SK-N-SH treated with all-trans-retinoic acid at 6 μM for 48 hours (cell line): ENCODE measurements at regions not wholly inside any gene's neighbourhood (a gene's known extent, or its start where the extent isn't known, plus 50 kb on each side); places are given as distances from the start of the nearest gene placed in this dataset.

Experiments
- ATAC-seq: fragments of 200-7000 bp; cut with Tn5 transposase; 3 replicates; pipeline ENCODE4 v1.9.1; 2020; ENCODE audit warnings: mild to moderate bottlenecking, moderate library complexity
- ARNTL ChIP-seq: fragments of 450-650 bp; formaldehyde crosslinking; IDR thresholded peaks from 2 replicates; pipeline ENCODE4 v1.5.0; 2020; ENCODE audit warnings: low read depth, mild to moderate bottlenecking, moderate library complexity, borderline replicate concordance
- BACH2 ChIP-seq: fragments of 250-450 bp; sonication (Bioruptor Pico); IDR thresholded peaks from 2 replicates; pipeline ENCODE4 v1.9.0; 2021; ENCODE audit warnings: mild to moderate bottlenecking, borderline replicate concordance
- CREB5 ChIP-seq: fragments of 250-450 bp; sonication (Bioruptor Pico); IDR thresholded peaks from 2 replicates; pipeline ENCODE4 v1.5.1; 2020; ENCODE audit warnings: low read depth, mild to moderate bottlenecking, moderate library complexity
- CSDC2 ChIP-seq: fragments of 250-450 bp; sonication (Bioruptor Pico); IDR thresholded peaks from 2 replicates; pipeline ENCODE4 v1.5.0; 2020; ENCODE audit warnings: mild to moderate bottlenecking, moderate library complexity
- ESRRG ChIP-seq: fragments of 250-450 bp; sonication (Bioruptor Pico); IDR thresholded peaks from 2 replicates; pipeline ENCODE4 v1.6.1; 2021; ENCODE audit warnings: mild to moderate bottlenecking
- GLIS3 ChIP-seq: fragments of 250-450 bp; sonication (Bioruptor Pico); IDR thresholded peaks from 2 replicates; pipeline ENCODE4 v1.5.0; 2020; ENCODE audit warnings: mild to moderate bottlenecking, moderate library complexity
- ISL1 ChIP-seq: fragments of 250-450 bp; sonication (Bioruptor Pico); IDR thresholded peaks from 2 replicates; pipeline ENCODE4 v2.1.2; 2022; ENCODE audit warnings: mild to moderate bottlenecking, moderate library complexity
- OSR1 ChIP-seq: fragments of 250-450 bp; sonication (Bioruptor Pico); IDR thresholded peaks from 2 replicates; pipeline ENCODE4 v1.8.0; 2022; ENCODE audit warnings: moderate library complexity, mild to moderate bottlenecking, inconsistent platforms
- PATZ1 ChIP-seq: fragments of 250-450 bp; sonication (Bioruptor Pico); IDR thresholded peaks from 2 replicates; pipeline ENCODE4 v1.8.0; 2020; ENCODE audit warnings: mild to moderate bottlenecking, moderate library complexity, borderline replicate concordance
- POU6F1 ChIP-seq: fragments of 250-450 bp; sonication (Bioruptor Pico); IDR thresholded peaks from 2 replicates; pipeline ENCODE4 v1.8.0; 2021; ENCODE audit warnings: low read depth, mild to moderate bottlenecking, moderate library complexity, borderline replicate concordance
- RARB ChIP-seq: fragments of 250-450 bp; sonication (Bioruptor Pico); IDR thresholded peaks from 2 replicates; pipeline ENCODE4 v1.8.0; 2021; ENCODE audit warnings: mild to moderate bottlenecking, moderate library complexity
- SNAI2 ChIP-seq: fragments of 250-450 bp; sonication (Bioruptor Pico); IDR thresholded peaks from 2 replicates; pipeline ENCODE4 v1.5.0; 2020; ENCODE audit warnings: mild to moderate bottlenecking, moderate library complexity
- TCF4 ChIP-seq: fragments of 250-450 bp; sonication (Bioruptor Pico); IDR thresholded peaks from 2 replicates; pipeline ENCODE4 v1.8.0; 2021; ENCODE audit warnings: mild to moderate bottlenecking, moderate library complexity, borderline replicate concordance
- TOX ChIP-seq: fragments of 250-450 bp; sonication (Bioruptor Pico); IDR thresholded peaks from 2 replicates; pipeline ENCODE4 v1.8.0; 2021; ENCODE audit warnings: mild to moderate bottlenecking, moderate library complexity, borderline replicate concordance
- TSHZ2 ChIP-seq: fragments of 250-450 bp; sonication (Bioruptor Pico); IDR thresholded peaks from 2 replicates; pipeline ENCODE4 v1.5.0; 2020; ENCODE audit warnings: mild to moderate bottlenecking, moderate library complexity
- ZC3H10 ChIP-seq: fragments of 250-450 bp; sonication (Bioruptor Pico); IDR thresholded peaks from 2 replicates; pipeline ENCODE4 v1.5.1; 2021; ENCODE audit warnings: mild to moderate bottlenecking, moderate library complexity
- ZFP3 ChIP-seq: fragments of 250-450 bp; sonication (Bioruptor Pico); IDR thresholded peaks from 2 replicates; pipeline ENCODE4 v1.5.0; 2020; ENCODE audit warnings: mild to moderate bottlenecking, moderate library complexity
- ZFP30 ChIP-seq: fragments of 450-650 bp; formaldehyde crosslinking; IDR thresholded peaks from 2 replicates; pipeline ENCODE4 v1.5.0; 2022; ENCODE audit warnings: mild to moderate bottlenecking, moderate library complexity
- ZNF565 ChIP-seq: fragments of 450-650 bp; formaldehyde crosslinking; conservative IDR thresholded peaks from 2 replicates; pipeline ENCODE4 v1.5.0; 2020; ENCODE audit warnings: low read depth, mild to moderate bottlenecking, moderate library complexity
- ZNF70 ChIP-seq: fragments of 450-650 bp; formaldehyde crosslinking; IDR thresholded peaks from 2 replicates; pipeline ENCODE4 v1.5.0; 2020; ENCODE audit warnings: mild to moderate bottlenecking, moderate library complexity
- ZNF8 ChIP-seq: fragments of 450-650 bp; formaldehyde crosslinking; IDR thresholded peaks from 2 replicates; pipeline ENCODE4 v1.5.0; 2020; ENCODE audit warnings: mild to moderate bottlenecking, moderate library complexity

GRCh38 chr2:23118313-23118712, 266.7 kb upstream of the KLHL29 start:
- ATAC-seq = no peak
- TF ChIP-seq TCF4 (CRISPR knock-in tag) (no peak), ZFP3 (CRISPR knock-in tag) (no peak), ARNTL (CRISPR knock-in tag) (no peak), CREB5 (CRISPR knock-in tag) (no peak), ISL1 (CRISPR knock-in tag) (no peak), GLIS3 (CRISPR knock-in tag) (no peak), ZNF70 (CRISPR knock-in tag) (no peak), ZFP30 (no peak), BACH2 (CRISPR knock-in tag) (no peak), SNAI2 (CRISPR knock-in tag) (no peak), ZC3H10 (CRISPR knock-in tag) (no peak), PATZ1 (no peak), ESRRG (CRISPR knock-in tag) (no peak), OSR1 (CRISPR knock-in tag) (no peak), ZNF565 (CRISPR knock-in tag) (no peak), RARB (CRISPR knock-in tag) (no peak), POU6F1 (CRISPR knock-in tag) (no peak), CSDC2 (CRISPR knock-in tag) (no peak), TSHZ2 (CRISPR knock-in tag) (no peak)

GRCh38 chr2:23118894-23119293, 266.1 kb upstream of the KLHL29 start:
- ATAC-seq = no peak
- no peak for TF ChIP-seq TOX (CRISPR knock-in tag)
- TF ChIP-seq OSR1 (CRISPR knock-in tag) = no peak
- no peak for TF ChIP-seq ZNF70 (CRISPR knock-in tag)
- no peak for TF ChIP-seq PATZ1
- TF ChIP-seq ESRRG (CRISPR knock-in tag) = no peak
- no peak for TF ChIP-seq POU6F1 (CRISPR knock-in tag)

GRCh38 chr2:23120161-23120560, 264.8 kb upstream of the KLHL29 start:
- no peak for ATAC-seq
- TF ChIP-seq ZNF8 = no peak
- no peak for TF ChIP-seq CSDC2 (CRISPR knock-in tag)
- TF ChIP-seq, all 23 proteins: peak for 0
